Upper lobe of left lung (tissue), 6 donors: ENCODE measurements at regions not wholly inside any gene's neighbourhood (a gene's known extent, or its start where the extent isn't known, plus 50 kb on each side); places are given as distances from the start of the nearest gene placed in this dataset.

Experiments used
- ATAC-seq, 2 donors: fragments of 200-7000 bp; cut with Tn5 transposase; one replicate each; pipeline ENCODE4 v1.9.1; 2022; ENCODE audit warnings: mild to moderate bottlenecking in 2 of 2, moderate library complexity in 2 of 2; ENCODE audit not compliant: low FRiP score in 2 of 2
- DNase-seq, 2 donors: peaks; one replicate each; pipeline ENCODE4 v3.0.0-alpha.2; 2019 to 2020
- H3K27ac ChIP-seq, 4 donors: fragments of 200-600 bp; sonication (generic); one replicate each; pipeline ENCODE4 v1.5.1; 2016 to 2019
- H3K27me3 ChIP-seq, 4 donors: fragments of 200-600 bp; sonication (generic); one replicate each; pipeline ENCODE4 v1.5.1; 2017 to 2019
- H3K36me3 ChIP-seq, 4 donors: fragments of 200-600 bp; sonication (generic); one replicate each; pipeline ENCODE4 v1.5.1; 2016 to 2019
- H3K4me1 ChIP-seq, 4 donors: fragments of 200-600 bp; sonication (generic); one replicate each; pipeline ENCODE4 v1.5.1; 2018 to 2019
- H3K4me3 ChIP-seq, 4 donors: fragments of 200-600 bp; sonication (generic); one replicate each; pipeline ENCODE4 v1.5.1; 2017 to 2019; ENCODE audit warnings: mild to moderate bottlenecking in 2 of 4, moderate library complexity in 1 of 4
- H3K9me3 ChIP-seq, 4 donors: fragments of 200-600 bp; sonication (generic); one replicate each; pipeline ENCODE4 v1.5.1; 2018 to 2019
- EP300 ChIP-seq, 4 donors: sonication (generic); formaldehyde crosslinking; IDR thresholded peaks; one replicate each; pipeline ENCODE4 v1.5.1; 2017; ENCODE audit warnings: antibody characterized with exemption in 4 of 4, control low read depth in 2 of 4
- POLR2A ChIP-seq, 4 donors: fragments of 450-650 bp; IDR thresholded peaks; one replicate each; pipeline ENCODE4 v1.5.1; 2016 to 2017; ENCODE audit warnings: antibody characterized with exemption in 4 of 4, mild to moderate bottlenecking in 2 of 4
- POLR2AphosphoS5 ChIP-seq, 2 donors: sonication (generic); formaldehyde crosslinking; IDR thresholded peaks; one replicate each; pipeline ENCODE4 v1.5.1; 2017; ENCODE audit warnings: antibody characterized with exemption in 2 of 2
- WGBS, 2 donors: methylation state at CpG; one replicate each; pipeline ENCODE4 v1.1.5; 2017 to 2018; 5-methylcytosine and 5-hydroxymethylcytosine counted together
- TF ChIP-seq, protein P1 (sequence below), 6 experiments: fragments of 450-650 bp in 4 of 6; fragments of 200-600 bp in 2 of 6; sonication (generic) in 2 of 6; IDR thresholded peaks; one replicate each; pipeline ENCODE4 v1.5.1; 2016 to 2019; ENCODE audit warnings: antibody characterized with exemption in 6 of 6
- donor health status: DM: no; HTN: no; CAD: no; lungs with moderate emphysema.
- donor health status: DM: no; HTN: yes; CAD: no; lungs with severe emphysema.

DNA sequence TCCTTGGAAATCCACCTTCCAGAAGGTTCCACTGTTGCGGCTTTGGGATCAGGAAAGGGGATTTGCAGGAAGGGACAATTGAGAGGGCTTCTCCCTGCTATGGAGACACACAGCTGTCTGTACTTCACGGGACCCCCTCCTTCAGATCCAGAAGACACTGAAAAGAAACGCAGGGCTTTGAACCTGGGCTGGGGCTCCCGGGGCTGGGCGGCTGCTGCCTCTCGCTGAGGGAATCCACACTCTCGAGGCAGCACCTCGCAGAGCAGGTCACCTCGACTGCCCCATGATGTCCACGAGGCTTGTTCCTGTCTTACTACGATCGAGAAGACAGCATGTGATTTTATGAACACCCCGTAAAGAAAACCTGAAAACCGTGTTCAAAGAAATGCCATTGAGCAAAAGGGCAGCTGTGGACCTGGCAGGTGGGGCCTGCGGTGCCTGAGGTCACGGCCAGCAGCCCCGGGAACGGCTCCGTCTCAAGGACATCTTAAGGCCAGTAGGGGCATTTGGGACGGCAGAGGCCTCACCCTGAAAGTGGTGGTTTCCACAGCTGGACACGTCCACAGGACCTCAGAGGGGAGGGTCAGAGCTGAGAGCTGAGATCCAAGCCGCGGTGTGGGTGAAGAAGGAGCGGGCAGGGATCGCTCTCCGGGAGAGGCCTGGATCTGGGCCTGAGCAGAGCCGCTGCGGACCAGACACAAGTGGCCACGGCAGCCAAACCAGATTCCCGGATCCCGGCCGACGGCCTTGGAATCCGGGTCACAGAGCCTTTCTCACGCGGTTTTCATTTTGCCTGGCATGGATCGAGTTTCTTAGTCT lies 165.7 kb downstream of the RTP5 start:
- Histone ChIP-seq H3K9me3 (no peaks in the 10 kb centered on the region), H3K27me3 (no peaks in the 10 kb centered on the region), H3K36me3 (no peaks in the 10 kb centered on the region), H3K4me3 (no peak overlapping the region), H3K27ac (no peak overlapping the region), H3K4me1 (no peaks in the 10 kb centered on the region)
- ATAC-seq = no peak
- DNase-seq = peak; percentile 18 to 66
- TF ChIP-seq POLR2A (IDR thresholded peaks at IDR 0.05) (no peak), EP300 (IDR thresholded peaks at IDR 0.05) (no peak)
- 81 to 85% methylated on average over 36 to 37 of the region's 37 CpGs for WGBS, 2 donors

DNA sequence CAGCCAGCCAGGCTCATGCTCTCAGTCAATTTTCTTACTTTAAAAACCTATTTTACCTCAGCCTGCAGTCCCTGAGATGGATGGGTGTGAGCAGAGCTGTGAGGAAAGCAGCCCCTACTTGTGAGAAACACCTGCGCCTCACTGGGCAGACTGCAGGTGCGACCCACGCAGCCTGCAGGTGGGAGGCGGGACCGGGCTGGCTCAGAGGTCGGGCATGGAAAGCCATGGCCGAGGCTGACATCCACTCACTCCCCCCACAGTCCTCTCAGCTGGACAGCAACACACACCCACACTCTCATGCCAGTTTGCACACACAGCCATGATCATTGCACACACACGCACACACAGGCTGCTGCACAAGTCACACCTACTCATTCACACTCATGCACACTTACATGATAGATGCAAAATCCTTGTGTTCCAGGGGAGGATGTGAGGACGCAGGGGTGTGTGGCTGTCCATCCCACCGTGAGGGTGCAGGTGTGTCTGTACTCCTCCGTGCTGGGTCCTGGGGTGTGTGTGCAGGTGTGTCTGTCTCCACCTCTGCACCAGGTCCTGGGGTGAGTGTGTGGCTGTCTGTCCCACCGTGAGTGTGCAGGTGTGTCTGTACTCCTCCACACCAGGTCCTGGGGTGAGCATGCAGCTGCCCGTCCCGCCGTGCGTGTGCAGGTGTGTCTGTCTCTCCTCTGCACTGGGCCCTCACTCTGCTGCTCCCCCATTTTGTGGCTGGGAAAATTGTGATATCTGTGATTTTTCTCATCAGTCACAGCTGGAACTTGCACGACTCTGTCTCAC lies 166.5 kb downstream of the RTP5 start:
- no peak for TF ChIP-seq POLR2A (IDR thresholded peaks at IDR 0.05)
- no peak for TF ChIP-seq EP300 (IDR thresholded peaks at IDR 0.05)
- TF ChIP-seq POLR2AphosphoS5 (IDR thresholded peaks at IDR 0.05) = no peak
- TF ChIP-seq, protein P1, sequence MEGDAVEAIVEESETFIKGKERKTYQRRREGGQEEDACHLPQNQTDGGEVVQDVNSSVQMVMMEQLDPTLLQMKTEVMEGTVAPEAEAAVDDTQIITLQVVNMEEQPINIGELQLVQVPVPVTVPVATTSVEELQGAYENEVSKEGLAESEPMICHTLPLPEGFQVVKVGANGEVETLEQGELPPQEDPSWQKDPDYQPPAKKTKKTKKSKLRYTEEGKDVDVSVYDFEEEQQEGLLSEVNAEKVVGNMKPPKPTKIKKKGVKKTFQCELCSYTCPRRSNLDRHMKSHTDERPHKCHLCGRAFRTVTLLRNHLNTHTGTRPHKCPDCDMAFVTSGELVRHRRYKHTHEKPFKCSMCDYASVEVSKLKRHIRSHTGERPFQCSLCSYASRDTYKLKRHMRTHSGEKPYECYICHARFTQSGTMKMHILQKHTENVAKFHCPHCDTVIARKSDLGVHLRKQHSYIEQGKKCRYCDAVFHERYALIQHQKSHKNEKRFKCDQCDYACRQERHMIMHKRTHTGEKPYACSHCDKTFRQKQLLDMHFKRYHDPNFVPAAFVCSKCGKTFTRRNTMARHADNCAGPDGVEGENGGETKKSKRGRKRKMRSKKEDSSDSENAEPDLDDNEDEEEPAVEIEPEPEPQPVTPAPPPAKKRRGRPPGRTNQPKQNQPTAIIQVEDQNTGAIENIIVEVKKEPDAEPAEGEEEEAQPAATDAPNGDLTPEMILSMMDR (IDR thresholded peaks at IDR 0.05) = no peak
- Histone ChIP-seq H3K36me3 (no peaks in the 10 kb centered on the region), H3K4me1 (no peaks in the 10 kb centered on the region), H3K9me3 (no peaks in the 10 kb centered on the region), H3K27me3 (no peaks in the 10 kb centered on the region), H3K27ac (no peak overlapping the region), H3K4me3 (no peak overlapping the region)
- ATAC-seq (no peak), DNase-seq (peak; percentile 19 to 56)
- WGBS, 2 donors = 82% methylated on average over 8 to 17 of the region's 17 CpGs

DNA sequence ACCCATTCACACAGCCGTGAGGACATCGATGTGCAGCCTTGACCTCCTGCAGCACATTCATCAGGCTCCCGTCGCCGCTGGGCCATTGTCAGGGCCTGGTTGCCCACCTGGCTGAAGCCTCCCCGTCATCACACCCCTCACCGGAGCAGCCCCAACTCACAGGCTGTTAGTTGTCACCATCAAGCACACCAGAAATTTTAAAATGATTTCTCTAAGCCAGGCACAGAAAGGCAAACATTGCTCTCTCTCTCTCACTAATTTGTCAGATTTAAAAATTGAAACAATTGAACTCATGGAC lies 167.1 kb downstream of the RTP5 start:
- ATAC-seq = no peak
- no peak overlapping the region for H3K27ac ChIP-seq
- no peaks in the 10 kb centered on the region for H3K9me3 ChIP-seq
- DNase-seq = no peak
- no peaks in the 10 kb centered on the region for H3K27me3 ChIP-seq
- WGBS, 2 donors = 79 to 81% methylated on average over 7 of the region's 7 CpGs
- no peaks in the 10 kb centered on the region for H3K4me1 ChIP-seq
- no peak overlapping the region for H3K4me3 ChIP-seq
- TF ChIP-seq POLR2AphosphoS5 (IDR thresholded peaks at IDR 0.05) (no peak), POLR2A (IDR thresholded peaks at IDR 0.05) (no peak), EP300 (IDR thresholded peaks at IDR 0.05) (no peak)
- TF ChIP-seq, protein P1 (IDR thresholded peaks at IDR 0.05) = no peak
- H3K36me3 ChIP-seq = no peaks in the 10 kb centered on the region

DNA sequence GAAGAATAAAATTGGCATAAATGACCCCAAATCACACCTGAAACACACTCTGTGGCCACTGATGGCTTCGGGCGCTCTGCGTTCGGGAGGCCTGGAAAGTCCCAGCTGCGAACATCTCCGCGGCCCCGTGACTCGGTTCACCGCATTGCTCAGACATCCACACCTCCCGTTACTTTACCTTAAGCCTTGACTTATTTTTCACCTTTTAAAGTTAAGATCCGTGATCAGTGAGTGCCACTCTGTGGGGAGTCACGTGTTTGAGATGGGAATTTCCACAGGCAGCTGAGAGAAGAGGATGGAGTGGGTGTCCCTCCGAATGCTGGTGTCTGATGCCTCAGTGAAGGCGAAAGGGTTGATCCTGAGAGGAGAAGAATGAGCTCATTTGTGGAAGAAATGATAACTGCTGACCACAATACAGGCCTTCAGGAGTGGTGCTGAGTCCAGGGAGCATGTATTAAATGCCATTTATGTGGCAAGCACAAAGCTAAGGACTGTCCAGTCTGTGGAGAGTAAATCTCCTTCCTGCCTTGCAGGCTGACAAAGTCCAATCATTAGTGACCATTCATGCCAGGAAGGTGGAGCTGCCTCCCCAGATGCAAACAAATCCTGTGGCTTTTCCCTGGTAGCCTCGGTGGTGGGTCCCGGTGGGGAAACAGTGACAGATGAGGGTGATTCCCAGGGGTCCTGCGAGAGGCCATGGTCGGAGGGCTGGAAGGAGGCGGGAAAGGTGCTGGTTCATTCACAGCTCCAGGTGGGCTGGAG lies 168.8 kb downstream of the RTP5 start:
- WGBS, 2 donors = 82 to 86% methylated on average over 17 to 20 of the region's 20 CpGs
- TF ChIP-seq POLR2A (IDR thresholded peaks at IDR 0.05) = no peak
- TF ChIP-seq, protein P1 (IDR thresholded peaks at IDR 0.05) = no peak
- TF ChIP-seq EP300 (IDR thresholded peaks at IDR 0.05) = no peak
- no peak for TF ChIP-seq POLR2AphosphoS5 (IDR thresholded peaks at IDR 0.05)
- Histone ChIP-seq H3K27me3 (no peaks in the 10 kb centered on the region), H3K4me3 (no peak overlapping the region), H3K27ac (no peak overlapping the region), H3K4me1 (no peaks in the 10 kb centered on the region), H3K36me3 (no peaks in the 10 kb centered on the region), H3K9me3 (no peaks in the 10 kb centered on the region)
- DNase-seq (peak; percentile 8 to 60), ATAC-seq (no peak)

DNA sequence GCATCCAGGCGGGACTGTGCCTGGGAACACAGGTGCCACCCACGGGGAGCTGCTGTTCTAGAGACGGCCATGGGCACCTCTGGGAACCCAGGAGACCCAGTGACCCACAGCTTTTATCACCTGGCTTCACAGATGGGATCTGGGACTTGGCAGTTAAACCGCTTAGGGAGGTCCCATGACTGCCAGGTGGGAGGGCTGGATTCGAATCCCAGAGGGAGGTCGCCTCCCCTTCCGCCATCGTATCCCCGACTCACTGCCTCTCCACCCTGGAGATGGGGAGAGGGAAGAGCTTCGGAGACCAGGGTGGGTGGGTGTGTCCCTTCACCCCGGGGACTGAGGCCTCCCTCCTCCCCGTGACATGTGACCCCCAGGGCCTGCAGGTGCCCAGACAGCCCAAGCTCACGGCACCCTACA lies 169.4 kb downstream of the RTP5 start:
- H3K27me3 ChIP-seq = no peaks in the 10 kb centered on the region
- H3K9me3 ChIP-seq = no peaks in the 10 kb centered on the region
- DNase-seq (peak; percentile 2 to 22), ATAC-seq (no peak)
- no peak overlapping the region for H3K27ac ChIP-seq
- WGBS, 2 donors = 71 to 87% methylated on average over 4 to 13 of the region's 13 CpGs
- no peak for TF ChIP-seq POLR2A (IDR thresholded peaks at IDR 0.05)
- no peak overlapping the region for H3K4me3 ChIP-seq
- H3K4me1 ChIP-seq = no peaks in the 10 kb centered on the region
- no peaks in the 10 kb centered on the region for H3K36me3 ChIP-seq
